Nephron progenitor cell (in vitro differentiated cells): ENCODE measurements at regions not wholly inside any gene's neighbourhood (a gene's known extent, or its start where the extent isn't known, plus 50 kb on each side); places are given as distances from the start of the nearest gene placed in this dataset.

Experiments used
- DNase-seq: peaks from one replicate; pipeline ENCODE4 v3.0.0; 2021
- H3K27ac Mint-ChIP-seq: 2 replicates; pipeline ENCODE4 v1.8.0; 2021; ENCODE audit warnings: mild to moderate bottlenecking, moderate library complexity, mixed read lengths
- H3K27me3 Mint-ChIP-seq: 2 replicates; pipeline ENCODE4 v1.8.0; 2021; ENCODE audit warnings: mild to moderate bottlenecking, low read depth, mixed read lengths; ENCODE audit not compliant: poor library complexity
- H3K36me3 Mint-ChIP-seq: 2 replicates; pipeline ENCODE4 v1.8.0; 2021; ENCODE audit warnings: low read depth, mixed read lengths
- H3K4me1 Mint-ChIP-seq: 2 replicates; pipeline ENCODE4 v1.8.0; 2021; ENCODE audit warnings: mixed read lengths
- H3K4me3 Mint-ChIP-seq: 2 replicates; pipeline ENCODE4 v1.8.0; 2021; ENCODE audit warnings: mild to moderate bottlenecking, moderate library complexity, mixed read lengths
- H3K9me3 Mint-ChIP-seq: 2 replicates; pipeline ENCODE4 v1.8.0; 2021; ENCODE audit warnings: mild to moderate bottlenecking, moderate library complexity, mixed read lengths
- TF ChIP-seq, protein P1 (sequence below): fragments of 200-600 bp; sonication (generic); IDR thresholded peaks from 2 replicates; pipeline ENCODE4 v1.5.0; 2021; ENCODE audit warnings: antibody characterized with exemption

GRCh38 chr17:33482636-33483035 is 189.5 kb upstream of the ASIC2 start:
- H3K4me1 Mint-ChIP-seq = peaks cover 3% of the 10 kb centered on the region
- TF ChIP-seq, protein P1, sequence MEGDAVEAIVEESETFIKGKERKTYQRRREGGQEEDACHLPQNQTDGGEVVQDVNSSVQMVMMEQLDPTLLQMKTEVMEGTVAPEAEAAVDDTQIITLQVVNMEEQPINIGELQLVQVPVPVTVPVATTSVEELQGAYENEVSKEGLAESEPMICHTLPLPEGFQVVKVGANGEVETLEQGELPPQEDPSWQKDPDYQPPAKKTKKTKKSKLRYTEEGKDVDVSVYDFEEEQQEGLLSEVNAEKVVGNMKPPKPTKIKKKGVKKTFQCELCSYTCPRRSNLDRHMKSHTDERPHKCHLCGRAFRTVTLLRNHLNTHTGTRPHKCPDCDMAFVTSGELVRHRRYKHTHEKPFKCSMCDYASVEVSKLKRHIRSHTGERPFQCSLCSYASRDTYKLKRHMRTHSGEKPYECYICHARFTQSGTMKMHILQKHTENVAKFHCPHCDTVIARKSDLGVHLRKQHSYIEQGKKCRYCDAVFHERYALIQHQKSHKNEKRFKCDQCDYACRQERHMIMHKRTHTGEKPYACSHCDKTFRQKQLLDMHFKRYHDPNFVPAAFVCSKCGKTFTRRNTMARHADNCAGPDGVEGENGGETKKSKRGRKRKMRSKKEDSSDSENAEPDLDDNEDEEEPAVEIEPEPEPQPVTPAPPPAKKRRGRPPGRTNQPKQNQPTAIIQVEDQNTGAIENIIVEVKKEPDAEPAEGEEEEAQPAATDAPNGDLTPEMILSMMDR = no peak
- no peak overlapping the region for H3K4me3 Mint-ChIP-seq
- H3K27ac Mint-ChIP-seq = no peak overlapping the region
- DNase-seq = no peak
- no peaks in the 10 kb centered on the region for H3K9me3 Mint-ChIP-seq
- no peaks in the 10 kb centered on the region for H3K27me3 Mint-ChIP-seq
- no peaks in the 10 kb centered on the region for H3K36me3 Mint-ChIP-seq

GRCh38 chr17:33484559-33484958 is 191.5 kb upstream of the ASIC2 start:
- H3K9me3 Mint-ChIP-seq = no peaks in the 10 kb centered on the region
- DNase-seq = no peak
- no peaks in the 10 kb centered on the region for H3K36me3 Mint-ChIP-seq
- peaks cover 8% of the 10 kb centered on the region for H3K4me1 Mint-ChIP-seq
- no peak overlapping the region for H3K27ac Mint-ChIP-seq
- H3K4me3 Mint-ChIP-seq = no peak overlapping the region
- TF ChIP-seq, protein P1 = no peak
- peaks cover 5% of the 10 kb centered on the region for H3K27me3 Mint-ChIP-seq

- no peaks in the 10 kb centered on the region for H3K36me3 Mint-ChIP-seq
- H3K9me3 Mint-ChIP-seq = no peaks in the 10 kb centered on the region
- no peak overlapping the region for H3K4me3 Mint-ChIP-seq
- peaks cover 5% of the 10 kb centered on the region for H3K27me3 Mint-ChIP-seq
- DNase-seq = no peak
- no peak overlapping the region for H3K27ac Mint-ChIP-seq
- peaks cover 8% of the 10 kb centered on the region for H3K4me1 Mint-ChIP-seq
- TF ChIP-seq, protein P1 = no peak
Measured at GRCh38 chr17:33486135-33486885, 193.2 kb upstream of the ASIC2 start.

DNA sequence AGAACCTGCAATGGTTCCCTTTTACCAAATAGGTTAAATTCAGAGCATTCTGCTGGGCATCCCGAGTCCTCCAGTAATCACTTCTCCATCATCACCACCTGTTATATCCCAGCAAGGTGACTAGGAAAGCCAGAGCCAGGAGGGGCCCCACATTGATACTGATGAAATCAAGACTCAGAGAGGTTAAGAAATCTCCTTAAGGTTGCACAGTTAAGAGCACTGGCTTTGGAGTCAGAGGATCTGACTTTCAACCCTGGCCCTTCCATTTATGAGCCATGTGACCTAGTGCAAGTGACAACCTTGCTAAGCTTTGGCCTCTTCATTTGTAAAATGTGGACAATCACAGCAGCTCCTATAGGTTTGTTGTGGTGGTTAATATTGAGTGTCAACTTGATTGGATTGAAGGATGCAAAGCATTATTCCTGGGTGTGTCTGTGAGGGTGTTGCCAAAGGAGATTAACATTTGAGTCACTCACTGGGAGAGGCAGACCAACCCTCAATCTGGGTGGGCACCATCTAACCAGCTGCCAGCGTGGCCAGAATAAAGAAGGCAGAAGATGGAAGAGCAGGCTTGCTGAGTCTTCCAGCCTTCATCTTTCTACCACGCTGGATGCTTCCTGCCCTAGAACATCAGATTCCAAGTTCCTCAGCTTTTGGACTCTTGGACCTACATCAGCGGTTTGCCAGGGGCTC is 194.2 kb upstream of the ASIC2 start:
- H3K4me3 Mint-ChIP-seq = no peak overlapping the region
- no peaks in the 10 kb centered on the region for H3K9me3 Mint-ChIP-seq
- H3K27ac Mint-ChIP-seq = no peak overlapping the region
- peaks cover 8% of the 10 kb centered on the region for H3K4me1 Mint-ChIP-seq
- H3K36me3 Mint-ChIP-seq = no peaks in the 10 kb centered on the region
- DNase-seq = no peak
- peaks cover 5% of the 10 kb centered on the region for H3K27me3 Mint-ChIP-seq
- TF ChIP-seq, protein P1 = no peak

GRCh38 chr17:33491871-33492481 is 198.9 kb upstream of the ASIC2 start:
- Mint-ChIP-seq H3K4me1 (peaks cover 23% of the 10 kb centered on the region), H3K4me3 (no peak overlapping the region), H3K27ac (no peak overlapping the region), H3K36me3 (no peaks in the 10 kb centered on the region), H3K9me3 (no peaks in the 10 kb centered on the region), H3K27me3 (peaks cover 21% of the 10 kb centered on the region)
- TF ChIP-seq, protein P1 = no peak
- no peak for DNase-seq
